ENCODE measurements at regions not wholly inside any gene's neighbourhood (a gene's known extent, or its start where the extent isn't known, plus 50 kb on each side); places are given as distances from the start of the nearest gene placed in this dataset.

DNA sequence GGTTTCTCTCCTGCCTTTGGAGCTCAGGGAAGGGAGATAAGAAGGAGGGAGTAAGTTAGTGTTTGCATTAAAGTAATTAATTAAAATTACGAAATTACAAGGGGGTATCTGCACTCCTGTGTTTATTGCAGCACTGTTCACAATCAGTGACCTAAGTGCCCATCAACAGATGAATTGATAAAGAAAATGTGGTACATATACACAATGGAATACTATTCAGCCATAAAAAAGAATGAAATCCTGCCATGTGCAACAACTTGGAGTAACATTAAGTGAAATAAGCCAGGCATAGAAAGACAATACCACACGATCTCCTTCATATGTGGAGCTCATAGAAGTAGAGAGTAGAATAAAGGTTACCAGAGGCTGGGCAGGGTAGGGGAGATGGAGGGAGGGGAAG is 202.0 kb downstream of the SHQ1 start:
- no peak for TF ChIP-seq POLR2A (IDR thresholded peaks at IDR 0.05)
- TF ChIP-seq, protein P1, sequence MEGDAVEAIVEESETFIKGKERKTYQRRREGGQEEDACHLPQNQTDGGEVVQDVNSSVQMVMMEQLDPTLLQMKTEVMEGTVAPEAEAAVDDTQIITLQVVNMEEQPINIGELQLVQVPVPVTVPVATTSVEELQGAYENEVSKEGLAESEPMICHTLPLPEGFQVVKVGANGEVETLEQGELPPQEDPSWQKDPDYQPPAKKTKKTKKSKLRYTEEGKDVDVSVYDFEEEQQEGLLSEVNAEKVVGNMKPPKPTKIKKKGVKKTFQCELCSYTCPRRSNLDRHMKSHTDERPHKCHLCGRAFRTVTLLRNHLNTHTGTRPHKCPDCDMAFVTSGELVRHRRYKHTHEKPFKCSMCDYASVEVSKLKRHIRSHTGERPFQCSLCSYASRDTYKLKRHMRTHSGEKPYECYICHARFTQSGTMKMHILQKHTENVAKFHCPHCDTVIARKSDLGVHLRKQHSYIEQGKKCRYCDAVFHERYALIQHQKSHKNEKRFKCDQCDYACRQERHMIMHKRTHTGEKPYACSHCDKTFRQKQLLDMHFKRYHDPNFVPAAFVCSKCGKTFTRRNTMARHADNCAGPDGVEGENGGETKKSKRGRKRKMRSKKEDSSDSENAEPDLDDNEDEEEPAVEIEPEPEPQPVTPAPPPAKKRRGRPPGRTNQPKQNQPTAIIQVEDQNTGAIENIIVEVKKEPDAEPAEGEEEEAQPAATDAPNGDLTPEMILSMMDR (IDR thresholded peaks at IDR 0.05), result no peak
